H9 (cell line): ENCODE measurements at regions not wholly inside any gene's neighbourhood (a gene's known extent, or its start where the extent isn't known, plus 50 kb on each side); places are given as distances from the start of the nearest gene placed in this dataset.

Experiments used
- DNase-seq: peaks from one replicate; pipeline ENCODE4 v3.0.0-alpha.2; 2017
- H2AFZ ChIP-seq: one replicate; pipeline ENCODE4 v1.6.1; 2013; ENCODE audit warnings: mild to moderate bottlenecking, low read length, control low read depth, moderate library complexity
- H2AK5ac ChIP-seq: 2 replicates; pipeline ENCODE4 v1.6.1; 2013; ENCODE audit warnings: low read length, control low read depth, mixed read lengths; ENCODE audit not compliant: insufficient read length
- H2BK120ac ChIP-seq: one replicate; pipeline ENCODE4 v1.6.1; 2013; ENCODE audit warnings: low read depth, mild to moderate bottlenecking, low read length, control low read depth, inconsistent platforms; ENCODE audit not compliant: poor library complexity, severe bottlenecking
- H2BK12ac ChIP-seq: 2 replicates; pipeline ENCODE4 v1.6.1; 2013; ENCODE audit warnings: low read length, control low read depth, mixed read lengths, low read depth; ENCODE audit not compliant: insufficient read length
- H2BK15ac ChIP-seq: 2 replicates; pipeline ENCODE4 v1.6.1; 2013; ENCODE audit warnings: low read depth, low read length, control low read depth
- H2BK20ac ChIP-seq: one replicate; pipeline ENCODE4 v1.6.1; 2013; ENCODE audit warnings: low read depth, mild to moderate bottlenecking, low read length, control low read depth, inconsistent platforms; ENCODE audit not compliant: poor library complexity, severe bottlenecking
- H2BK5ac ChIP-seq: 2 replicates; pipeline ENCODE4 v1.6.1; 2013; ENCODE audit warnings: low read length, control low read depth, mixed read lengths; ENCODE audit not compliant: insufficient read length
- H3K14ac ChIP-seq: 2 replicates; pipeline ENCODE4 v1.6.1; 2013; ENCODE audit warnings: low read length, control low read depth; ENCODE audit not compliant: insufficient read depth
- H3K18ac ChIP-seq: 2 replicates; pipeline ENCODE4 v1.6.1; 2013; ENCODE audit warnings: low read depth, mild to moderate bottlenecking, mixed read lengths, low read length, control low read depth; ENCODE audit not compliant: insufficient read length
- H3K23ac ChIP-seq: 2 replicates; pipeline ENCODE4 v1.6.1; 2013; ENCODE audit warnings: low read length, control low read depth, mixed read lengths, low read depth; ENCODE audit not compliant: insufficient read length
- H3K23me2 ChIP-seq: 2 replicates; pipeline ENCODE4 v1.6.1; 2013; ENCODE audit warnings: low read depth, mild to moderate bottlenecking, mixed read lengths, low read length, control low read depth; ENCODE audit not compliant: insufficient read length, poor library complexity, severe bottlenecking
- H3K27ac ChIP-seq: 2 replicates; pipeline ENCODE4 v1.5.1; 2013; ENCODE audit warnings: low read length, control low read depth, mixed read lengths, low read depth; ENCODE audit not compliant: insufficient read length
- H3K27me3 ChIP-seq: 2 replicates; pipeline ENCODE4 v1.6.1; 2013; ENCODE audit warnings: low read length, control low read depth, inconsistent platforms; ENCODE audit not compliant: insufficient read depth
- H3K4ac ChIP-seq: 2 replicates; pipeline ENCODE4 v1.6.1; 2013; ENCODE audit warnings: low read depth, mild to moderate bottlenecking, control low read depth, inconsistent platforms, low read length, moderate library complexity
- H3K4me1 ChIP-seq: 2 replicates; pipeline ENCODE4 v1.6.1; 2013; ENCODE audit warnings: low read length, control low read depth, inconsistent platforms; ENCODE audit not compliant: insufficient read depth
- H3K4me2 ChIP-seq: 2 replicates; pipeline ENCODE4 v1.6.1; 2013; ENCODE audit warnings: low read length, control low read depth, mixed read lengths; ENCODE audit not compliant: insufficient read length, insufficient read depth
- H3K56ac ChIP-seq: 2 replicates; pipeline ENCODE4 v1.6.1; 2013; ENCODE audit warnings: low read depth, mild to moderate bottlenecking, mixed read lengths, low read length, control low read depth; ENCODE audit not compliant: insufficient read length
- H3K79me1 ChIP-seq: 2 replicates; pipeline ENCODE4 v1.6.1; 2013; ENCODE audit warnings: low read depth, mild to moderate bottlenecking, moderate library complexity, low read length, control low read depth, inconsistent platforms; ENCODE audit not compliant: insufficient read depth, poor library complexity, severe bottlenecking
- H3K79me2 ChIP-seq: 2 replicates; pipeline ENCODE4 v1.6.1; 2013; ENCODE audit warnings: low read length, control low read depth, inconsistent platforms; ENCODE audit not compliant: insufficient read depth
- H3K9ac ChIP-seq: 2 replicates; pipeline ENCODE4 v1.6.1; 2013; ENCODE audit warnings: low read length, control low read depth, mixed read lengths; ENCODE audit not compliant: insufficient read length; ENCODE audit errors: extremely low read depth
- H3K9me3 ChIP-seq: one replicate; pipeline ENCODE4 v1.6.1; 2013; ENCODE audit warnings: low read depth, low read length, inconsistent platforms; ENCODE audit not compliant: control insufficient read depth
- H3T11ph ChIP-seq: one replicate; pipeline ENCODE4 v1.6.1; 2013; ENCODE audit warnings: mild to moderate bottlenecking, low read length, control low read depth, inconsistent platforms
- H4K20me1 ChIP-seq: one replicate; pipeline ENCODE4 v1.6.1; 2013; ENCODE audit not compliant: control insufficient read depth, insufficient read length, insufficient read depth
- H4K5ac ChIP-seq: 2 replicates; pipeline ENCODE4 v1.6.1; 2013; ENCODE audit warnings: low read depth, mild to moderate bottlenecking, mixed read lengths, low read length, control low read depth; ENCODE audit not compliant: insufficient read length
- H4K8ac ChIP-seq: replicated peaks from 2 replicates; pipeline ENCODE4 v1.6.1; 2013; ENCODE audit warnings: low read length, control low read depth, mixed read lengths, low read depth; ENCODE audit not compliant: insufficient read length
- H4K91ac ChIP-seq: 2 replicates; pipeline ENCODE4 v1.6.1; 2013; ENCODE audit warnings: low read depth, mild to moderate bottlenecking, moderate library complexity, mixed read lengths, low read length, control low read depth; ENCODE audit not compliant: insufficient read length
- H3K27ac Mint-ChIP-seq, 3 experiments: 2 replicates in 2 of 3; 3 replicates in 1 of 3; pipeline ENCODE4 v1.8.0; 2020 to 2021; ENCODE audit warnings: mixed read lengths in 3 of 3, mild to moderate bottlenecking in 1 of 3, moderate library complexity in 1 of 3
- H3K27me3 Mint-ChIP-seq: 2 replicates; pipeline ENCODE4 v1.8.0; 2021; ENCODE audit warnings: low read depth, mild to moderate bottlenecking, moderate library complexity, mixed read lengths
- H3K36me3 Mint-ChIP-seq, 3 experiments: 2 replicates in 2 of 3; 3 replicates in 1 of 3; pipeline ENCODE4 v1.8.0; 2020 to 2021; ENCODE audit warnings: low read depth in 3 of 3, mixed read lengths in 3 of 3; ENCODE audit not compliant: insufficient read depth in 1 of 3
- H3K4me1 Mint-ChIP-seq, 2 experiments: 2 replicates each; pipeline ENCODE4 v1.8.0; 2020; ENCODE audit warnings: mixed read lengths in 2 of 2
- H3K4me3 Mint-ChIP-seq, 2 experiments: 2 replicates in 1 of 2; 3 replicates in 1 of 2; pipeline ENCODE4 v1.8.0; 2020 to 2021; ENCODE audit warnings: mild to moderate bottlenecking in 2 of 2, mixed read lengths in 2 of 2, moderate library complexity in 1 of 2
- H3K9me3 Mint-ChIP-seq, 2 experiments: 2 replicates in 1 of 2; 3 replicates in 1 of 2; pipeline ENCODE4 v1.8.0; 2020; ENCODE audit warnings: mild to moderate bottlenecking in 2 of 2, mixed read lengths in 2 of 2, moderate library complexity in 1 of 2
- WGBS: extraction: QIAGEN DNeasy Blood & Tissue Kit; methylation state at CpG from one replicate; pipeline ENCODE4 v1.1.7; 2013; ENCODE audit warnings: missing lambda C conversion rate, low lambda C conversion rate, mixed read lengths; ENCODE audit not compliant: insufficient read length; ENCODE audit errors: extremely low coverage; 5-methylcytosine and 5-hydroxymethylcytosine counted together
- TF ChIP-seq, protein P1 (sequence below): fragments of 200-600 bp; sonication (generic); conservative IDR thresholded peaks from 3 replicates; pipeline ENCODE4 v1.8.0; 2021; ENCODE audit warnings: antibody characterized with exemption, mild to moderate bottlenecking

DNA sequence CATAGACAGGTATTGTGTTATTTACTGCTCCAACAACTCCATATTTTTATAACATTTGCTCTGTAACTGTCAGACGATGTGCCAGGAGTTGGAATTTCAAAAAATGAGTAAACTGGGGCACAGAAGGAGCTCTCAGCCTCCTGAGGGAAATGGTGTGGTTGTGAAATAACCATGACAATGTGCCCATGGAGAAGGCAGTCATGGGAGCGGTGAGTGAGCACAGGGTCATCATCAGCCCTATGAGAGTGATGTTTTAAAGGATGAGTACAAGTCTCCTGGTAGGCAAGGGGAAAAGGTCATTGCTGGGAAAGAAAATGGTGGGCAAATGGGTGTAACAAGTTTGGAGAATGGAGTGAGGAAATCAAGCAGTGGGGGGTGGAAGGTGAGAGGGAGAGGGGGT, 115.0 kb upstream of the SEC14L1 start:
- TF ChIP-seq, protein P1, sequence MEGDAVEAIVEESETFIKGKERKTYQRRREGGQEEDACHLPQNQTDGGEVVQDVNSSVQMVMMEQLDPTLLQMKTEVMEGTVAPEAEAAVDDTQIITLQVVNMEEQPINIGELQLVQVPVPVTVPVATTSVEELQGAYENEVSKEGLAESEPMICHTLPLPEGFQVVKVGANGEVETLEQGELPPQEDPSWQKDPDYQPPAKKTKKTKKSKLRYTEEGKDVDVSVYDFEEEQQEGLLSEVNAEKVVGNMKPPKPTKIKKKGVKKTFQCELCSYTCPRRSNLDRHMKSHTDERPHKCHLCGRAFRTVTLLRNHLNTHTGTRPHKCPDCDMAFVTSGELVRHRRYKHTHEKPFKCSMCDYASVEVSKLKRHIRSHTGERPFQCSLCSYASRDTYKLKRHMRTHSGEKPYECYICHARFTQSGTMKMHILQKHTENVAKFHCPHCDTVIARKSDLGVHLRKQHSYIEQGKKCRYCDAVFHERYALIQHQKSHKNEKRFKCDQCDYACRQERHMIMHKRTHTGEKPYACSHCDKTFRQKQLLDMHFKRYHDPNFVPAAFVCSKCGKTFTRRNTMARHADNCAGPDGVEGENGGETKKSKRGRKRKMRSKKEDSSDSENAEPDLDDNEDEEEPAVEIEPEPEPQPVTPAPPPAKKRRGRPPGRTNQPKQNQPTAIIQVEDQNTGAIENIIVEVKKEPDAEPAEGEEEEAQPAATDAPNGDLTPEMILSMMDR, result no peak
- Histone ChIP-seq H3K4ac (no peak overlapping the region), H2AFZ (no peak overlapping the region), H3T11ph (no peak overlapping the region), H2BK120ac (no peak overlapping the region), H4K5ac (no peak overlapping the region), H4K8ac (no peak overlapping the region), H3K4me1 (no peaks in the 10 kb centered on the region), H3K27ac (no peak overlapping the region), H3K18ac (no peak overlapping the region), H2BK5ac (no peak overlapping the region), H3K79me1 (no peaks in the 10 kb centered on the region), H4K91ac (no peak overlapping the region), H3K4me2 (no peak overlapping the region), H3K9ac (no peak overlapping the region), H2BK12ac (no peak overlapping the region), H3K23ac (no peak overlapping the region), H2AK5ac (no peak overlapping the region), H4K20me1 (no peaks in the 10 kb centered on the region), H3K79me2 (no peaks in the 10 kb centered on the region), H2BK20ac (no peak overlapping the region), H3K23me2 (no peaks in the 10 kb centered on the region), H2BK15ac (no peak overlapping the region), H3K9me3 (no peaks in the 10 kb centered on the region), H3K14ac (no peak overlapping the region), H3K56ac (no peak overlapping the region), H3K27me3 (no peaks in the 10 kb centered on the region; the same call in 1 of the 2 replicates)
- Mint-ChIP-seq H3K27ac (no peak overlapping the region), H3K4me1 (peaks cover 4 to 11% of the 10 kb centered on the region in 2 experiments; a peak in 3 of 4 replicates), H3K9me3 (peaks cover 9 to 14% of the 10 kb centered on the region in 2 experiments), H3K36me3 (peaks cover 0 to 2% (median 0%) of the 10 kb centered on the region in 3 experiments; a peak in 2 of 7 replicates), H3K4me3 (no peak overlapping the region), H3K27me3 (peaks cover 3% of the 10 kb centered on the region)
- DNase-seq, result no peak
- no CpG with 5 or more reads among the region's 2 CpGs for WGBS
